ENCODE measurements at regions not wholly inside any gene's neighbourhood (a gene's known extent, or its start where the extent isn't known, plus 50 kb on each side); places are given as distances from the start of the nearest gene placed in this dataset.

- TF ChIP-seq POLR2A (IDR thresholded peaks at IDR 0.05) (no peak), CTCF (IDR thresholded peaks at IDR 0.05) (no peak)
- H3K36me3 ChIP-seq, result no peaks in the 10 kb centered on the region
- peaks cover 33 to 35% of the 10 kb centered on the region in 2 donors for H3K4me1 ChIP-seq
- no peak overlapping the region for H3K27ac ChIP-seq
- DNase-seq, result no peak
- intact Hi-C loops (cut with DNase I), result no loop called here
- 68 to 78% methylated on average over 5 of the region's 5 CpGs for WGBS, 2 donors
- no peaks in the 10 kb centered on the region for H3K27me3 ChIP-seq
- no peak overlapping the region for H3K4me3 ChIP-seq (replicated peaks in 1 of 3)
- H3K9me3 ChIP-seq, result no peaks in the 10 kb centered on the region
Measured at GRCh38 chr7:69434398-69434815, 163.9 kb upstream of the AUTS2 start.

GRCh38 chr7:69435711-69436110, 162.6 kb upstream of the AUTS2 start:
- 94 to 96% methylated on average over 5 of the region's 5 CpGs for WGBS, 2 donors
- H3K4me1 ChIP-seq, result peaks cover 22% of the 10 kb centered on the region in 2 donors
- no peaks in the 10 kb centered on the region for H3K36me3 ChIP-seq
- intact Hi-C loops (cut with DNase I), result no loop called here
- no peaks in the 10 kb centered on the region for H3K27me3 ChIP-seq
- H3K9me3 ChIP-seq, result no peaks in the 10 kb centered on the region
- H3K27ac ChIP-seq, result no peak overlapping the region
- H3K4me3 ChIP-seq (replicated peaks in 1 of 3), result no peak overlapping the region
- TF ChIP-seq CTCF (IDR thresholded peaks at IDR 0.05), result no peak
- no peak for TF ChIP-seq POLR2A (IDR thresholded peaks at IDR 0.05)
- no peak for DNase-seq

- Histone ChIP-seq H3K4me1 (peaks cover 10 to 12% of the 10 kb centered on the region in 2 donors), H3K36me3 (no peaks in the 10 kb centered on the region), H3K9me3 (no peaks in the 10 kb centered on the region), H3K27me3 (no peaks in the 10 kb centered on the region), H3K4me3 (replicated peaks in 1 of 3) (no peak overlapping the region), H3K27ac (peak overlapping the region in 1 of 3 donors; percentile 3)
- peak; percentile 17 to 40 for DNase-seq
- 14 to 20% methylated on average over 1 of the region's 1 CpG for WGBS, 2 donors
- intact Hi-C loops (cut with DNase I), result no loop called here
- TF ChIP-seq POLR2A (IDR thresholded peaks at IDR 0.05) (no peak), CTCF (IDR thresholded peaks at IDR 0.05) (no peak)
Measured at GRCh38 chr7:69436946-69437345, 161.3 kb upstream of the AUTS2 start.

- no peak for DNase-seq
- intact Hi-C loops (cut with DNase I), result no loop called here
- Histone ChIP-seq H3K36me3 (no peaks in the 10 kb centered on the region), H3K4me3 (replicated peaks in 1 of 3) (no peak overlapping the region), H3K27ac (no peak overlapping the region), H3K4me1 (peaks cover 3 to 4% of the 10 kb centered on the region in 2 donors), H3K27me3 (no peaks in the 10 kb centered on the region), H3K9me3 (no peaks in the 10 kb centered on the region)
- 83 to 89% methylated on average over 16 of the region's 16 CpGs for whole genome bisulfite sequencing, 2 donors
- TF ChIP-seq POLR2A (IDR thresholded peaks at IDR 0.05) (no peak), CTCF (IDR thresholded peaks at IDR 0.05) (no peak)
Measured at GRCh38 chr7:69438584-69439412, 159.5 kb upstream of the AUTS2 start.

- 81 to 88% methylated on average over 1 of the region's 1 CpG for WGBS, 2 donors
- intact Hi-C loops (cut with DNase I), result no loop called here
- no peak overlapping the region for H3K27ac ChIP-seq
Measured at GRCh38 chr7:69439636-69440325, 158.5 kb upstream of the AUTS2 start.

More at GRCh38 chr7:69439636-69440325, 158.5 kb upstream of the AUTS2 start:
- TF ChIP-seq POLR2A (IDR thresholded peaks at IDR 0.05) (no peak), CTCF (IDR thresholded peaks at IDR 0.05) (no peak)
- no peak for DNase-seq
- Histone ChIP-seq H3K27me3 (no peaks in the 10 kb centered on the region), H3K36me3 (no peaks in the 10 kb centered on the region), H3K4me3 (replicated peaks in 1 of 3) (no peak overlapping the region), H3K4me1 (peaks cover 0 to 3% of the 10 kb centered on the region in 2 donors), H3K9me3 (no peaks in the 10 kb centered on the region)
